OCI-LY3 (cell line): ENCODE measurements at regions not wholly inside any gene's neighbourhood (a gene's known extent, or its start where the extent isn't known, plus 50 kb on each side); places are given as distances from the start of the nearest gene placed in this dataset.
"Not testable (repeated sequence)": the region's sequence is repeated elsewhere in the genome, so short reads cannot be mapped to it uniquely, and the experiment has no call there.

Experiments
- H2AFZ ChIP-seq: fragments of 200-600, 300-600 bp; shearing (Covaris generic); 2 replicates; pipeline ENCODE4 v1.6.0; 2014; ENCODE audit warnings: antibody characterized with exemption, low read depth, low read length
- H3K27ac ChIP-seq: fragments of 200-600, 300-600 bp; sonication (generic); 2 replicates; pipeline ENCODE4 v1.5.1; 2014; ENCODE audit warnings: mild to moderate bottlenecking, low read length, moderate library complexity, mixed read lengths
- H3K27me3 ChIP-seq: fragments of 200-600, 300-600 bp; sonication (generic); 2 replicates; pipeline ENCODE4 v1.6.1; 2014; ENCODE audit warnings: low read depth, low read length, mixed read lengths
- H3K36me3 ChIP-seq: fragments of 200-600, 300-600 bp; sonication (generic); replicated peaks from 2 replicates; pipeline ENCODE3; 2014; ENCODE audit warnings: low read depth, low read length, mixed read lengths
- H3K4me1 ChIP-seq: fragments of 300-600, 200-600 bp; sonication (generic); 2 replicates; pipeline ENCODE4 v1.6.1; 2014; ENCODE audit warnings: low read length, mixed read lengths
- H3K4me2 ChIP-seq: fragments of 200-600, 300-600 bp; sonication (generic); 2 replicates; pipeline ENCODE4 v1.6.1; 2014; ENCODE audit warnings: low read length, mixed read lengths
- H3K4me3 ChIP-seq: fragments of 300-600, 200-600 bp; sonication (generic); 2 replicates; pipeline ENCODE4 v1.5.1; 2014; ENCODE audit warnings: antibody characterized with exemption, mild to moderate bottlenecking, low read length, moderate library complexity
- H3K79me2 ChIP-seq: fragments of 300-600, 200-600 bp; shearing (Covaris generic); 2 replicates; pipeline ENCODE4 v1.6.1; 2014; ENCODE audit warnings: mild to moderate bottlenecking, low read length, mixed read lengths
- H3K9ac ChIP-seq: fragments of 300-600, 200-600 bp; shearing (Covaris generic); 2 replicates; pipeline ENCODE4 v1.6.0; 2014; ENCODE audit warnings: mild to moderate bottlenecking, low read length, moderate library complexity
- H3K9me3 ChIP-seq: fragments of 200-600, 300-600 bp; shearing (Covaris generic); 2 replicates; pipeline ENCODE4 v1.6.1; 2014; ENCODE audit warnings: low read length, mixed read lengths; ENCODE audit not compliant: insufficient read depth
- H4K20me1 ChIP-seq: fragments of 200-600, 300-600 bp; sonication (generic); 2 replicates; pipeline ENCODE4 v1.6.1; 2016; ENCODE audit warnings: low read length, mixed read lengths; ENCODE audit not compliant: insufficient read depth
- EZH2phosphoT487 ChIP-seq: fragments of 200-600 bp; shearing (Covaris generic); IDR thresholded peaks from 2 replicates; pipeline ENCODE4 v1.6.1; 2018; ENCODE audit warnings: antibody characterized with exemption, mixed run types, low read depth
- TF ChIP-seq, protein P1 (sequence below): fragments of 200-600, 300-600 bp; sonication (generic); IDR thresholded peaks from 2 replicates; pipeline ENCODE4 v1.5.1; 2014; ENCODE audit warnings: antibody characterized with exemption, low read length, low read depth

DNA sequence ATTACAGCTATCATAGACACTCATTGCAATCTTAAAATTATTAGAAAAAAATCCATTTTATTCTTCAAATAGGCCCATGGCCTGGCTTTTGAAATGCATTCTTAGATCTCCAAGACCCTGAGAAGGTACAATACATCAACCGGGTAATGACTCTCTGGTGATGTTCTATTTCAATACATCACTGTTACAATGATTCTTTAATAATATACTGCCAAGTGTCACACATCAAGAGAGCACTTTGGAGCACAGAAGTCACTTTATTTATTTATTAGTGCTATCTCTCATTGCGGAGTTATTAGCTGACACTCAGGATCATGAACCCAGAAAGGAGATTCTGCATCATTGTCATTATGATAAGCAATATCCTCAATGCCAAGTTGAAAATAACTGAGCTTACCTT is 748.5 kb upstream of the MBL2 start:
- H3K4me1 ChIP-seq: no peaks in the 10 kb centered on the region
- no peaks in the 10 kb centered on the region for H3K27me3 ChIP-seq
- no peaks in the 10 kb centered on the region for H4K20me1 ChIP-seq
- no peak for TF ChIP-seq EZH2phosphoT487
- TF ChIP-seq, protein P1, sequence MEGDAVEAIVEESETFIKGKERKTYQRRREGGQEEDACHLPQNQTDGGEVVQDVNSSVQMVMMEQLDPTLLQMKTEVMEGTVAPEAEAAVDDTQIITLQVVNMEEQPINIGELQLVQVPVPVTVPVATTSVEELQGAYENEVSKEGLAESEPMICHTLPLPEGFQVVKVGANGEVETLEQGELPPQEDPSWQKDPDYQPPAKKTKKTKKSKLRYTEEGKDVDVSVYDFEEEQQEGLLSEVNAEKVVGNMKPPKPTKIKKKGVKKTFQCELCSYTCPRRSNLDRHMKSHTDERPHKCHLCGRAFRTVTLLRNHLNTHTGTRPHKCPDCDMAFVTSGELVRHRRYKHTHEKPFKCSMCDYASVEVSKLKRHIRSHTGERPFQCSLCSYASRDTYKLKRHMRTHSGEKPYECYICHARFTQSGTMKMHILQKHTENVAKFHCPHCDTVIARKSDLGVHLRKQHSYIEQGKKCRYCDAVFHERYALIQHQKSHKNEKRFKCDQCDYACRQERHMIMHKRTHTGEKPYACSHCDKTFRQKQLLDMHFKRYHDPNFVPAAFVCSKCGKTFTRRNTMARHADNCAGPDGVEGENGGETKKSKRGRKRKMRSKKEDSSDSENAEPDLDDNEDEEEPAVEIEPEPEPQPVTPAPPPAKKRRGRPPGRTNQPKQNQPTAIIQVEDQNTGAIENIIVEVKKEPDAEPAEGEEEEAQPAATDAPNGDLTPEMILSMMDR: no peak
- H3K9ac ChIP-seq: no peak overlapping the region
- H2AFZ ChIP-seq: no peak overlapping the region
- no peaks in the 10 kb centered on the region for H3K9me3 ChIP-seq
- no peaks in the 10 kb centered on the region for H3K79me2 ChIP-seq
- H3K27ac ChIP-seq: no peak overlapping the region
- no peak overlapping the region for H3K4me2 ChIP-seq
- H3K4me3 ChIP-seq: no peak overlapping the region
- H3K36me3 ChIP-seq: no peaks in the 10 kb centered on the region

DNA sequence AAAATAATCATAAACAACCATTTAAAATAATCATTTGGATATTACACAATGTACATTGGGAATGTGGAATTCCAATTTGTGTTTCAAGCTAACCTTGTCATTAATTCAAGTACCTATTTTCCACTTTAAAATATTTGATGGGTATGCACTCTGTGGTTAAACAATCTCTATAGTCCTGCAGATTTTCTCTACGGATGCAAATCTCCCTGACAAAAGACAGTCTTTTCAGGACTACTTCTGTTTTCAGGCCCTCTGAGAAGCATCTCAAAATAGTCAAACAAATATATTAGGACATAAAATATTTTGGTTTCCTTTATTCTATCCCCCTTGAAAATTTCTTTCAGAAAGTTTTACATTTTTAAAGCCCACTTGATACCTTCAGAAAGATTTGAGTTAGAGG is 735.6 kb upstream of the MBL2 start:
- Histone ChIP-seq H2AFZ (no peak overlapping the region), H3K4me1 (no peaks in the 10 kb centered on the region), H3K9ac (no peak overlapping the region), H3K27me3 (no peaks in the 10 kb centered on the region), H3K4me2 (no peak overlapping the region), H3K4me3 (no peak overlapping the region), H3K36me3 (peaks cover 2% of the 10 kb centered on the region), H3K27ac (no peak overlapping the region), H3K9me3 (no peaks in the 10 kb centered on the region), H3K79me2 (no peaks in the 10 kb centered on the region), H4K20me1 (no peaks in the 10 kb centered on the region)
- TF ChIP-seq, protein P1: no peak
- TF ChIP-seq EZH2phosphoT487: no peak

DNA sequence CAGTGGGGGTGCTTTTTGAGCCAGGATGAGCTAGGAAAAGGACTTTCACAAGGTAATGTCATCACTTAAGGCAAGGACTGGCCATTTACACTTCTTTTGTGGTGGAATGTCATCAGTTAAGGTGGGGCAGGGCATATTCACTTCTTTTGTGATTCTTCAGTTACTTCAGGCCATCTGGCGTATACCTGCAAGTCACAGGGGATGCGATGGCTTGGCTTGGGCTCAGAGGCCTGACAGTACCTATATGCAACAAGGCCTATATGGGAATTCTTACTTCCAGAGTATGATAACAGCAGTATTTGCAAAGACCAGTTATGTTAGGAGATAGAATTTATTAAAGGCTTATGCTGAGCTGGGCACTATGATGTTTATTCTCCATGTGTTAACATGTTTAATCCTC is 731.9 kb upstream of the MBL2 start:
- H3K27ac ChIP-seq, H3K9me3 ChIP-seq, H2AFZ ChIP-seq, H3K9ac ChIP-seq, H3K4me1 ChIP-seq, H3K27me3 ChIP-seq, H3K79me2 ChIP-seq, H3K4me2 ChIP-seq, H3K36me3 ChIP-seq, H4K20me1 ChIP-seq, H3K4me3 ChIP-seq: not testable (repeated sequence)

DNA sequence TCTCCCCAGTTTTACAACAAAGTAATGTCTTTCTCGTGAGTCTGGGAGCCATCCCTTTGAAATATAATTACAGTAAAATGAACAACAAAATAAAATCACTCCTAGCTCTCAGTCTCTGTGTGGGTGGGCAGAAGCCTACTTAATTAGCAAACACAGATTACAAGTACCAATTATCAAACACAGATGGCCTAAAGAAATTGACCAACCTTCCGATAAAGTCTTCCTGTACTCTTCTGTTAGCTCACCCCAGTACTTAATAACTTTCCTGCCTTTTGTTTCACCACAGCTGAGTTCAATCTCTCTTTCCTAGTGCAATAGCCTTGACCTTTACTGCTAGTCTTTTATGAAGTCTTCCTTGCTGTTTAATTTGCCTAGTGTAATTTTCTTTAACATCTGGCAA is 719.2 kb upstream of the MBL2 start:
- no peaks in the 10 kb centered on the region for H3K79me2 ChIP-seq
- H3K4me2 ChIP-seq: no peak overlapping the region
- H3K36me3 ChIP-seq: no peaks in the 10 kb centered on the region
- H3K4me3 ChIP-seq: no peak overlapping the region
- no peak overlapping the region for H3K27ac ChIP-seq
- H2AFZ ChIP-seq: no peak overlapping the region
- H3K4me1 ChIP-seq: no peaks in the 10 kb centered on the region
- H3K9ac ChIP-seq: no peak overlapping the region
- no peaks in the 10 kb centered on the region for H3K27me3 ChIP-seq
- TF ChIP-seq, protein P1: no peak
- no peak for TF ChIP-seq EZH2phosphoT487
- no peaks in the 10 kb centered on the region for H3K9me3 ChIP-seq
- no peaks in the 10 kb centered on the region for H4K20me1 ChIP-seq

DNA sequence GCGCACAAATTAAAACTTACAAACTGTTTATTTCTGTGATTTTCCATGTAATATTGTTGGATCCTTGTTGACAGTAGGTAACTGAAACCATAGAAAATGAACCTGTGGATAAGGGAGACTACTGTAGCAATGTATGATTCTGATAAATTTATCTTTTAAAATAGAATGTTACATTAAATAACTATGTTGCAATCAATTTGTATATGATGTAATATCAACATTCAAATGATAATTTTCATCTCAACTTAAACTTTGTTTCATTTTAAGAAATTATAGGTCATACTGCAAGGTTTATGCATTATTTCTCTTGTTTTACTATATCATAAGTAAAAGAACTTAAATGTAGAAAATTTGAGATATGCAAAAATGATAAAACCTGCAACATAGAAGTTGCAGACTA is 718.0 kb upstream of the MBL2 start:
- no peak overlapping the region for H3K4me3 ChIP-seq
- H3K79me2 ChIP-seq: no peaks in the 10 kb centered on the region
- no peak overlapping the region for H3K9ac ChIP-seq
- H3K4me2 ChIP-seq: no peak overlapping the region
- no peaks in the 10 kb centered on the region for H3K27me3 ChIP-seq
- H3K27ac ChIP-seq: no peak overlapping the region
- no peaks in the 10 kb centered on the region for H3K4me1 ChIP-seq
- H4K20me1 ChIP-seq: no peaks in the 10 kb centered on the region
- H3K36me3 ChIP-seq: no peaks in the 10 kb centered on the region
- no peak overlapping the region for H2AFZ ChIP-seq
- TF ChIP-seq, protein P1: no peak
- no peak for TF ChIP-seq EZH2phosphoT487
- H3K9me3 ChIP-seq: no peaks in the 10 kb centered on the region
